WTC11 (cell line): ENCODE measurements at regions not wholly inside any gene's neighbourhood (a gene's known extent, or its start where the extent isn't known, plus 50 kb on each side); places are given as distances from the start of the nearest gene placed in this dataset.

Source experiments
- ATAC-seq: fragments of 200-7000 bp; cut with Tn5 transposase; 2 replicates; pipeline ENCODE4 v1.10.0; 2021; ENCODE audit warnings: mild to moderate bottlenecking, moderate library complexity
- CTCF ChIA-PET: fragments of 300-600 bp; sonication (Branson Sonifier 250); formaldehyde crosslinking; loops from one replicate; lab custom pipeline; 2021; ENCODE audit warnings: antibody characterized with exemption; lab: Charles Lee
- POLR2A ChIA-PET: fragments of 350-600 bp; sonication (Branson Sonifier 250); formaldehyde crosslinking; loops from one replicate; lab custom pipeline; 2021; ENCODE audit warnings: antibody characterized with exemption; lab: Charles Lee
- DNase-seq: peaks from one replicate; pipeline ENCODE4 v3.0.0; 2021; ENCODE audit warnings: low spot score
- H3K27ac Mint-ChIP-seq: 2 replicates; pipeline ENCODE4 v1.8.0; 2021; ENCODE audit warnings: mixed read lengths
- H3K27me3 Mint-ChIP-seq: 2 replicates; pipeline ENCODE4 v1.8.0; 2021; ENCODE audit warnings: low read depth, mild to moderate bottlenecking, moderate library complexity, mixed read lengths
- H3K36me3 Mint-ChIP-seq: 2 replicates; pipeline ENCODE4 v1.8.0; 2021; ENCODE audit warnings: mixed read lengths
- H3K4me1 Mint-ChIP-seq: 2 replicates; pipeline ENCODE4 v1.8.0; 2022; ENCODE audit warnings: mixed read lengths
- H3K4me3 Mint-ChIP-seq: 2 replicates; pipeline ENCODE4 v1.8.0; 2021; ENCODE audit warnings: mild to moderate bottlenecking, moderate library complexity, mixed read lengths
- H3K9me3 Mint-ChIP-seq: 2 replicates; pipeline ENCODE4 v1.8.0; 2021; ENCODE audit warnings: mixed read lengths
- ATF6 ChIP-seq: sonication (generic); formaldehyde crosslinking; IDR thresholded peaks from 2 replicates; pipeline ENCODE4 v1.8.1; 2023; ENCODE audit warnings: mild to moderate bottlenecking, missing genetic modification reagents
- CBFB ChIP-seq: sonication (generic); formaldehyde crosslinking; IDR thresholded peaks from 2 replicates; pipeline ENCODE4 v1.8.1; 2022; ENCODE audit warnings: mild to moderate bottlenecking, low read depth, missing genetic modification reagents
- E2F4 ChIP-seq: sonication (generic); formaldehyde crosslinking; IDR thresholded peaks from 2 replicates; pipeline ENCODE4 v1.8.1; 2022; ENCODE audit warnings: low read depth, mild to moderate bottlenecking, moderate library complexity, missing genetic modification reagents, borderline replicate concordance
- ESRRA ChIP-seq: sonication (generic); formaldehyde crosslinking; IDR thresholded peaks from 2 replicates; pipeline ENCODE4 v1.8.1; 2022; ENCODE audit warnings: mild to moderate bottlenecking, missing genetic modification reagents, borderline replicate concordance
- FOXP1 ChIP-seq: sonication (generic); formaldehyde crosslinking; IDR thresholded peaks from 2 replicates; pipeline ENCODE4 v1.8.0; 2022; ENCODE audit warnings: missing genetic modification reagents, mild to moderate bottlenecking, moderate library complexity, borderline replicate concordance
- MXD4 ChIP-seq: fragments of 250-450 bp; sonication (Bioruptor Pico); IDR thresholded peaks from 2 replicates; pipeline ENCODE4 v1.8.0; 2021; ENCODE audit warnings: mild to moderate bottlenecking, moderate library complexity, borderline replicate concordance
- NFATC4 ChIP-seq: fragments of 250-450 bp; sonication (Bioruptor Pico); IDR thresholded peaks from 2 replicates; pipeline ENCODE4 v1.9.0; 2021; ENCODE audit warnings: mild to moderate bottlenecking
- NR1H2 ChIP-seq: sonication (generic); formaldehyde crosslinking; IDR thresholded peaks from 2 replicates; pipeline ENCODE4 v1.9.0; 2021; ENCODE audit warnings: mild to moderate bottlenecking, moderate library complexity, missing genetic modification reagents
- OVOL2 ChIP-seq: fragments of 250-450 bp; sonication (Bioruptor Pico); IDR thresholded peaks from 2 replicates; pipeline ENCODE4 v1.9.0; 2021; ENCODE audit warnings: mild to moderate bottlenecking, borderline replicate concordance
- RORB ChIP-seq: fragments of 250-450 bp; sonication (Bioruptor Pico); IDR thresholded peaks from 2 replicates; pipeline ENCODE4 v1.9.0; 2021; ENCODE audit warnings: mild to moderate bottlenecking
- TEAD4 ChIP-seq: sonication (generic); formaldehyde crosslinking; IDR thresholded peaks from 2 replicates; pipeline ENCODE4 v1.8.0; 2022; ENCODE audit warnings: mild to moderate bottlenecking, missing genetic modification reagents
- ZNF138 ChIP-seq: sonication (generic); formaldehyde crosslinking; conservative IDR thresholded peaks from 2 replicates; pipeline ENCODE4 v1.8.1; 2022; ENCODE audit warnings: mild to moderate bottlenecking, moderate library complexity, missing genetic modification reagents
- ZNF671 ChIP-seq: fragments of 250-450 bp; sonication (Bioruptor Pico); IDR thresholded peaks from 2 replicates; pipeline ENCODE4 v1.8.0; 2021; ENCODE audit warnings: mild to moderate bottlenecking
- TF ChIP-seq, protein P1 (sequence below): sonication (generic); formaldehyde crosslinking; IDR thresholded peaks from 2 replicates; pipeline ENCODE4 v1.8.1; 2022; ENCODE audit warnings: mild to moderate bottlenecking, moderate library complexity, missing genetic modification reagents
- TF ChIP-seq, protein P2 (sequence below): sonication (generic); formaldehyde crosslinking; conservative IDR thresholded peaks from 2 replicates; pipeline ENCODE4 v1.8.1; 2023; ENCODE audit warnings: mild to moderate bottlenecking, low read depth, missing genetic modification reagents, moderate library complexity
- TF ChIP-seq, protein P3 (sequence below): sonication (generic); formaldehyde crosslinking; IDR thresholded peaks from 2 replicates; pipeline ENCODE4 v1.8.0; 2022; ENCODE audit warnings: mild to moderate bottlenecking, missing genetic modification reagents
- TF ChIP-seq, protein P4 (sequence below): sonication (generic); formaldehyde crosslinking; IDR thresholded peaks from 2 replicates; pipeline ENCODE4 v1.8.1; 2022; ENCODE audit warnings: missing genetic modification reagents, borderline replicate concordance
- TF ChIP-seq, protein P5 (sequence below): sonication (generic); formaldehyde crosslinking; IDR thresholded peaks from 2 replicates; pipeline ENCODE4 v1.8.1; 2023; ENCODE audit warnings: mild to moderate bottlenecking, missing genetic modification reagents, moderate library complexity
- TF ChIP-seq, protein P6 (sequence below): sonication (generic); formaldehyde crosslinking; IDR thresholded peaks from 2 replicates; pipeline ENCODE4 v1.8.0; 2022; ENCODE audit warnings: missing genetic modification reagents
- TF ChIP-seq, protein P7 (sequence below): sonication (generic); formaldehyde crosslinking; IDR thresholded peaks from 2 replicates; pipeline ENCODE4 v1.8.0; 2022; ENCODE audit warnings: mild to moderate bottlenecking, missing genetic modification reagents

DNA sequence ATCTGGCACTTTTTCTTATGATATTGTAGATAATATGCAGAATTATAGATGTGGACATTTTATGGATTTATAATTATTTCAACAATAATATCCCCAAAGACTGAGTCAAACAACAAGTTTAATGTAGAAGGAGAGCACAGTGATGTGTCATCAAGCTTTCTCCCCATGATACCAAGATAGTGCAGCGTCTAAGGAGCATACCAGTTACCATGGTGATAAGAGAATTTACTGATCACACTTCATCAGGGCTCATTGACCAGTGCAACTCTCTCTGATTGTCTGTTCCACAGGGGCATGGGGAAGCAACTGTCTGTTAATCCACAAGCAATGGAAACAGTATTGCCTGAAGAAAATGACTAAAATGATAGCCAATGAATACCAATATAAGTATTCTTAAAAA lies 209.6 kb upstream of the DPYD start (continued):
- TF ChIP-seq, protein P1, sequence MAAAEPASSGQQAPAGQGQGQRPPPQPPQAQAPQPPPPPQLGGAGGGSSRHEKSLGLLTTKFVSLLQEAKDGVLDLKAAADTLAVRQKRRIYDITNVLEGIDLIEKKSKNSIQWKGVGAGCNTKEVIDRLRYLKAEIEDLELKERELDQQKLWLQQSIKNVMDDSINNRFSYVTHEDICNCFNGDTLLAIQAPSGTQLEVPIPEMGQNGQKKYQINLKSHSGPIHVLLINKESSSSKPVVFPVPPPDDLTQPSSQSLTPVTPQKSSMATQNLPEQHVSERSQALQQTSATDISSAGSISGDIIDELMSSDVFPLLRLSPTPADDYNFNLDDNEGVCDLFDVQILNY (CRISPR knock-in tag): no peak
- TF ChIP-seq CBFB: no peak
- TF ChIP-seq NFATC4 (CRISPR knock-in tag): no peak
- no peak for TF ChIP-seq ESRRA (CRISPR knock-in tag)
- TF ChIP-seq, protein P2, sequence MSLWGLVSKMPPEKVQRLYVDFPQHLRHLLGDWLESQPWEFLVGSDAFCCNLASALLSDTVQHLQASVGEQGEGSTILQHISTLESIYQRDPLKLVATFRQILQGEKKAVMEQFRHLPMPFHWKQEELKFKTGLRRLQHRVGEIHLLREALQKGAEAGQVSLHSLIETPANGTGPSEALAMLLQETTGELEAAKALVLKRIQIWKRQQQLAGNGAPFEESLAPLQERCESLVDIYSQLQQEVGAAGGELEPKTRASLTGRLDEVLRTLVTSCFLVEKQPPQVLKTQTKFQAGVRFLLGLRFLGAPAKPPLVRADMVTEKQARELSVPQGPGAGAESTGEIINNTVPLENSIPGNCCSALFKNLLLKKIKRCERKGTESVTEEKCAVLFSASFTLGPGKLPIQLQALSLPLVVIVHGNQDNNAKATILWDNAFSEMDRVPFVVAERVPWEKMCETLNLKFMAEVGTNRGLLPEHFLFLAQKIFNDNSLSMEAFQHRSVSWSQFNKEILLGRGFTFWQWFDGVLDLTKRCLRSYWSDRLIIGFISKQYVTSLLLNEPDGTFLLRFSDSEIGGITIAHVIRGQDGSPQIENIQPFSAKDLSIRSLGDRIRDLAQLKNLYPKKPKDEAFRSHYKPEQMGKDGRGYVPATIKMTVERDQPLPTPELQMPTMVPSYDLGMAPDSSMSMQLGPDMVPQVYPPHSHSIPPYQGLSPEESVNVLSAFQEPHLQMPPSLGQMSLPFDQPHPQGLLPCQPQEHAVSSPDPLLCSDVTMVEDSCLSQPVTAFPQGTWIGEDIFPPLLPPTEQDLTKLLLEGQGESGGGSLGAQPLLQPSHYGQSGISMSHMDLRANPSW (CRISPR knock-in tag): no peak
- TF ChIP-seq E2F4: no peak
- no peak for TF ChIP-seq OVOL2 (CRISPR knock-in tag)
- no peak for TF ChIP-seq FOXP1 (CRISPR knock-in tag)

- Mint-ChIP-seq H3K36me3 (no peaks in the 10 kb centered on the region), H3K27me3 (no peaks in the 10 kb centered on the region), H3K9me3 (no peaks in the 10 kb centered on the region), H3K4me3 (no peak overlapping the region)
- POLR2A ChIA-PET: no interaction called here
- DNase-seq (no peak), ATAC-seq (no peak)
- no peak for TF ChIP-seq MXD4
- TF ChIP-seq TEAD4 (CRISPR knock-in tag): no peak
- no peak for TF ChIP-seq ESRRA (CRISPR knock-in tag)
- TF ChIP-seq RORB: no peak
- TF ChIP-seq ZNF671 (CRISPR knock-in tag): no peak
- TF ChIP-seq, protein P3, sequence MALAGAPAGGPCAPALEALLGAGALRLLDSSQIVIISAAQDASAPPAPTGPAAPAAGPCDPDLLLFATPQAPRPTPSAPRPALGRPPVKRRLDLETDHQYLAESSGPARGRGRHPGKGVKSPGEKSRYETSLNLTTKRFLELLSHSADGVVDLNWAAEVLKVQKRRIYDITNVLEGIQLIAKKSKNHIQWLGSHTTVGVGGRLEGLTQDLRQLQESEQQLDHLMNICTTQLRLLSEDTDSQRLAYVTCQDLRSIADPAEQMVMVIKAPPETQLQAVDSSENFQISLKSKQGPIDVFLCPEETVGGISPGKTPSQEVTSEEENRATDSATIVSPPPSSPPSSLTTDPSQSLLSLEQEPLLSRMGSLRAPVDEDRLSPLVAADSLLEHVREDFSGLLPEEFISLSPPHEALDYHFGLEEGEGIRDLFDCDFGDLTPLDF (CRISPR knock-in tag): no peak
- no peak for TF ChIP-seq ZNF138 (CRISPR knock-in tag)
- TF ChIP-seq, protein P4, sequence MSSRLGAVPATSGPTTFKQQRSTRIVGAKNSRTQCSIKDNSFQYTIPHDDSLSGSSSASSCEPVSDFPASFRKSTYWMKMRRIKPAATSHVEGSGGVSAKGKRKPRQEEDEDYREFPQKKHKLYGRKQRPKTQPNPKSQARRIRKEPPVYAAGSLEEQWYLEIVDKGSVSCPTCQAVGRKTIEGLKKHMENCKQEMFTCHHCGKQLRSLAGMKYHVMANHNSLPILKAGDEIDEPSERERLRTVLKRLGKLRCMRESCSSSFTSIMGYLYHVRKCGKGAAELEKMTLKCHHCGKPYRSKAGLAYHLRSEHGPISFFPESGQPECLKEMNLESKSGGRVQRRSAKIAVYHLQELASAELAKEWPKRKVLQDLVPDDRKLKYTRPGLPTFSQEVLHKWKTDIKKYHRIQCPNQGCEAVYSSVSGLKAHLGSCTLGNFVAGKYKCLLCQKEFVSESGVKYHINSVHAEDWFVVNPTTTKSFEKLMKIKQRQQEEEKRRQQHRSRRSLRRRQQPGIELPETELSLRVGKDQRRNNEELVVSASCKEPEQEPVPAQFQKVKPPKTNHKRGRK: no peak
- TF ChIP-seq, protein P5, sequence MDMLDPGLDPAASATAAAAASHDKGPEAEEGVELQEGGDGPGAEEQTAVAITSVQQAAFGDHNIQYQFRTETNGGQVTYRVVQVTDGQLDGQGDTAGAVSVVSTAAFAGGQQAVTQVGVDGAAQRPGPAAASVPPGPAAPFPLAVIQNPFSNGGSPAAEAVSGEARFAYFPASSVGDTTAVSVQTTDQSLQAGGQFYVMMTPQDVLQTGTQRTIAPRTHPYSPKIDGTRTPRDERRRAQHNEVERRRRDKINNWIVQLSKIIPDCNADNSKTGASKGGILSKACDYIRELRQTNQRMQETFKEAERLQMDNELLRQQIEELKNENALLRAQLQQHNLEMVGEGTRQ: no peak
- TF ChIP-seq CBFB: no peak
- TF ChIP-seq, all 79 proteins: peak for 0
- no peaks in the 10 kb centered on the region for H3K4me1 Mint-ChIP-seq
- no peak overlapping the region for H3K27ac Mint-ChIP-seq
- CTCF ChIA-PET: no interaction called here
Observed at GRCh38 chr1:98129491-98129890, 208.7 kb upstream of the DPYD start.

GRCh38 chr1:98126740-98127139 lies 205.9 kb upstream of the DPYD start:
- no peak for ATAC-seq
- Mint-ChIP-seq H3K36me3 (no peaks in the 10 kb centered on the region), H3K9me3 (peaks cover 4% of the 10 kb centered on the region), H3K27ac (no peak overlapping the region), H3K4me1 (no peaks in the 10 kb centered on the region), H3K27me3 (no peaks in the 10 kb centered on the region), H3K4me3 (no peak overlapping the region)
- DNase-seq: no peak
- ChIA-PET POLR2A (no interaction called here), CTCF (no interaction called here)
- TF ChIP-seq, protein P6, sequence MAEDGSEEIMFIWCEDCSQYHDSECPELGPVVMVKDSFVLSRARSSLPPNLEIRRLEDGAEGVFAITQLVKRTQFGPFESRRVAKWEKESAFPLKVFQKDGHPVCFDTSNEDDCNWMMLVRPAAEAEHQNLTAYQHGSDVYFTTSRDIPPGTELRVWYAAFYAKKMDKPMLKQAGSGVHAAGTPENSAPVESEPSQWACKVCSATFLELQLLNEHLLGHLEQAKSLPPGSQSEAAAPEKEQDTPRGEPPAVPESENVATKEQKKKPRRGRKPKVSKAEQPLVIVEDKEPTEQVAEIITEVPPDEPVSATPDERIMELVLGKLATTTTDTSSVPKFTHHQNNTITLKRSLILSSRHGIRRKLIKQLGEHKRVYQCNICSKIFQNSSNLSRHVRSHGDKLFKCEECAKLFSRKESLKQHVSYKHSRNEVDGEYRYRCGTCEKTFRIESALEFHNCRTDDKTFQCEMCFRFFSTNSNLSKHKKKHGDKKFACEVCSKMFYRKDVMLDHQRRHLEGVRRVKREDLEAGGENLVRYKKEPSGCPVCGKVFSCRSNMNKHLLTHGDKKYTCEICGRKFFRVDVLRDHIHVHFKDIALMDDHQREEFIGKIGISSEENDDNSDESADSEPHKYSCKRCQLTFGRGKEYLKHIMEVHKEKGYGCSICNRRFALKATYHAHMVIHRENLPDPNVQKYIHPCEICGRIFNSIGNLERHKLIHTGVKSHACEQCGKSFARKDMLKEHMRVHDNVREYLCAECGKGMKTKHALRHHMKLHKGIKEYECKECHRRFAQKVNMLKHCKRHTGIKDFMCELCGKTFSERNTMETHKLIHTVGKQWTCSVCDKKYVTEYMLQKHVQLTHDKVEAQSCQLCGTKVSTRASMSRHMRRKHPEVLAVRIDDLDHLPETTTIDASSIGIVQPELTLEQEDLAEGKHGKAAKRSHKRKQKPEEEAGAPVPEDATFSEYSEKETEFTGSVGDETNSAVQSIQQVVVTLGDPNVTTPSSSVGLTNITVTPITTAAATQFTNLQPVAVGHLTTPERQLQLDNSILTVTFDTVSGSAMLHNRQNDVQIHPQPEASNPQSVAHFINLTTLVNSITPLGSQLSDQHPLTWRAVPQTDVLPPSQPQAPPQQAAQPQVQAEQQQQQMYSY (CRISPR knock-in tag): no peak
- TF ChIP-seq, protein P7, sequence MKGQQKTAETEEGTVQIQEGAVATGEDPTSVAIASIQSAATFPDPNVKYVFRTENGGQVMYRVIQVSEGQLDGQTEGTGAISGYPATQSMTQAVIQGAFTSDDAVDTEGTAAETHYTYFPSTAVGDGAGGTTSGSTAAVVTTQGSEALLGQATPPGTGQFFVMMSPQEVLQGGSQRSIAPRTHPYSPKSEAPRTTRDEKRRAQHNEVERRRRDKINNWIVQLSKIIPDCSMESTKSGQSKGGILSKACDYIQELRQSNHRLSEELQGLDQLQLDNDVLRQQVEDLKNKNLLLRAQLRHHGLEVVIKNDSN (CRISPR knock-in tag): no peak
- TF ChIP-seq TEAD4 (CRISPR knock-in tag) (no peak), NR1H2 (CRISPR knock-in tag) (no peak), ATF6 (no peak)
